Motor neuron (in vitro differentiated cells): ENCODE measurements at regions not wholly inside any gene's neighbourhood (a gene's known extent, or its start where the extent isn't known, plus 50 kb on each side); places are given as distances from the start of the nearest gene placed in this dataset.

ENCODE experiments used
- ATAC-seq, 8 experiments: fragments of 200-7000 bp; cut with Tn5 transposase; replicated peaks in 6 of 8; 2 replicates each; pipeline ENCODE4 v1.8.0; 2021; ENCODE audit warnings: mild to moderate bottlenecking in 8 of 8, moderate library complexity in 8 of 8
- H3K27ac ChIP-seq, 2 donors: fragments of 250-450 bp; sonication (Bioruptor Pico); 2 replicates each; pipeline ENCODE4 v1.9.0; 2021; ENCODE audit warnings: antibody characterized with exemption in 2 of 2, mild to moderate bottlenecking in 2 of 2, moderate library complexity in 1 of 2
- H3K4me1 ChIP-seq, 2 donors: fragments of 250-450 bp; sonication (Bioruptor Pico); replicated peaks in 1 of 2; 2 replicates each; pipeline ENCODE4 v1.6.1; 2021; ENCODE audit warnings: antibody characterized with exemption in 2 of 2, mild to moderate bottlenecking in 2 of 2, moderate library complexity in 1 of 2
- H3K4me3 ChIP-seq, 5 donors: fragments of 250-450 bp; sonication (Bioruptor Pico); 2 replicates each; pipeline ENCODE4 v1.9.0; 2021; ENCODE audit warnings: antibody characterized with exemption in 5 of 5, mild to moderate bottlenecking in 5 of 5, moderate library complexity in 4 of 5
- WGBS, 10 experiments: fragments of 450-650 bp; shearing (Covaris generic); methylation state at CpG; one replicate each; pipeline ENCODE4 v1.0.0; 2022; 5-methylcytosine and 5-hydroxymethylcytosine counted together
- in situ Hi-C, 9 experiments: fragments of 400-800 bp; cut with MboI; loops; one replicate each; pipeline ENCODE4 v1.15.0; 2021; ENCODE audit warnings: low sequenced_read_pairs in 9 of 9, low pct_unique_long_range_greater_than_20kb in 2 of 9; ENCODE audit not compliant: unreplicated experiment in 9 of 9

GRCh38 chr2:128490321-128490720 is 171.7 kb upstream of the HS6ST1 start:
- in situ Hi-C loops, result no loop called here
- Histone ChIP-seq H3K4me3 (no peak overlapping the region), H3K27ac (no peak overlapping the region), H3K4me1 (peaks cover 10 to 16% of the 10 kb centered on the region in 2 donors)
- 28 to 100% (median 64%) methylated on average over 1 to 4 of the region's 5 CpGs; no CpG with 5 or more reads in 4 of the 10 experiments for WGBS, 10 experiments
- no peak for ATAC-seq

DNA sequence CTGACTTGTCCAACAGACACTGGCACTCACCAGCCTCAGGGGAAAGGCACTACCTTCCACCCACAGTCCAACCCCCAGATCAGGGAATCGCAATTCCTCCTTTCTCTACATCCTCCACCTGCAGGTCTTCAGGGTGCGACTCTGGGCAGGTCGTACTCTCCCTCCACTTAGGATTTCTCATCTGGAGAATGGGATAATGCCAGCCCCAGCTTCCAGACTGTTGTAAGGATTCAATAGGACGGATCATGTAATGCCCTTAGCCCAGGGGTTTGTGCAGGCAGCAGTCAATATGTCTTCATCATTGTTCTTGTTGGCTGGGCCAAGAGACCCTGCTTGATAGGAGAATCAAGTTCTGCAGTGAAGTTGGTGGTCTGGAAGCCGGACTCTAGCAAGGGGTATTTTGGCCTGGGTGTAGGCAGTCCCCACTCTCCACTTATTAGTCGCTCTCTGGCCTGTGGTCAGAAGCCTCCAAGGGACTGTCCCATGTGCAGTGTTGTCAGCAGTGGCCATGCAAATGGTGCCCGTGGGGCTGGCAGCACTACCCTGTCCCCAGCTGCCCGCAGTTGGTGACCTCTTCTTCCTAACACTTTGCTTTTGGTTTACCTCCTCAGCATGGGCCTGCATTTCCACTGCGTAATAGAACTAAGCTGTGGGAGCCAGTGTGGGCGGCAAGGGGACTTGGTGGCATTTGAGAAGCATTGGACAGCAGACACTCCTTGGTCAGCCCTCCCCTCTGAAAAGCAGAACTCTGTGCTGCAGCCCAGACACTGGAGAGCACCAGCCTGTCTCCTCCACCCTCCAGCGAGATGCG is 172.4 kb upstream of the HS6ST1 start:
- in situ Hi-C loops, result no loop called here
- Histone ChIP-seq H3K27ac (no peak overlapping the region), H3K4me3 (no peak overlapping the region), H3K4me1 (peaks cover 10 to 16% of the 10 kb centered on the region in 2 donors)
- WGBS, 10 experiments, result 57 to 100% (median 86%) methylated on average over 2 to 8 of the region's 12 CpGs; no CpG with 5 or more reads in 3 of the 10 experiments
- ATAC-seq, result peak in 3 of 8 experiments; percentile 36 to 55 (median 48)

DNA sequence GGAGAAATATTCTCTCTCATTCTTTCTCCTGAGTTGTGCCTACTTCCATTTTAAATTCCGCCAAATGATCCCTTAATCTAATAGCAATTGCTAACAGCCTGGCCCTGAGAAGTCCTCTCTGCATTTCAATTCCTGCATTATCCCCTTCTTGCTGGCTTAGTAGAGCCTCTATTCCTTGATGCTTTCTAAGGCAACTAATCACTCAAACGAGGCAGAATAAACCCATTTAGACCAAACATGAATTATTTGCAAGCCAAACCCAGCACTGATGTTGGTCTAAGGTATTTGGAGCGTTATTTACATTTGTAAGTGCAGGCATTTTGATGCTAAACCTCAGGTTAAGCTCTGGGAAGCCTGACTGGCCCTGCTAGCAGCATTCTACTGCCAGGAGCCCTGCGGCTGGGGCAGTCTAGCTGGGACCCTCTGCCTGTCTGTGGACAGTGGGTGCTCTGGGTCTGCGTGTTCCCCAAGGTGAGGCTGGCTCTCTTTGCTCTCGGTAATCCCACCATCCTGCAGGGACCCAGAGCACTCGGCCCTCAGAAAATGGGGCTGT is 173.1 kb upstream of the HS6ST1 start:
- no peak overlapping the region for H3K27ac ChIP-seq
- peaks cover 10 to 16% of the 10 kb centered on the region in 2 donors for H3K4me1 ChIP-seq
- ATAC-seq, result peak in 4 of 8 experiments; percentile 12 to 53 (median 34)
- H3K4me3 ChIP-seq, result no peak overlapping the region
- in situ Hi-C loops, result no loop called here
- 20 to 76% (median 48%) methylated on average over 1 to 4 of the region's 7 CpGs; no CpG with 5 or more reads in 2 of the 10 experiments for WGBS, 10 experiments

DNA sequence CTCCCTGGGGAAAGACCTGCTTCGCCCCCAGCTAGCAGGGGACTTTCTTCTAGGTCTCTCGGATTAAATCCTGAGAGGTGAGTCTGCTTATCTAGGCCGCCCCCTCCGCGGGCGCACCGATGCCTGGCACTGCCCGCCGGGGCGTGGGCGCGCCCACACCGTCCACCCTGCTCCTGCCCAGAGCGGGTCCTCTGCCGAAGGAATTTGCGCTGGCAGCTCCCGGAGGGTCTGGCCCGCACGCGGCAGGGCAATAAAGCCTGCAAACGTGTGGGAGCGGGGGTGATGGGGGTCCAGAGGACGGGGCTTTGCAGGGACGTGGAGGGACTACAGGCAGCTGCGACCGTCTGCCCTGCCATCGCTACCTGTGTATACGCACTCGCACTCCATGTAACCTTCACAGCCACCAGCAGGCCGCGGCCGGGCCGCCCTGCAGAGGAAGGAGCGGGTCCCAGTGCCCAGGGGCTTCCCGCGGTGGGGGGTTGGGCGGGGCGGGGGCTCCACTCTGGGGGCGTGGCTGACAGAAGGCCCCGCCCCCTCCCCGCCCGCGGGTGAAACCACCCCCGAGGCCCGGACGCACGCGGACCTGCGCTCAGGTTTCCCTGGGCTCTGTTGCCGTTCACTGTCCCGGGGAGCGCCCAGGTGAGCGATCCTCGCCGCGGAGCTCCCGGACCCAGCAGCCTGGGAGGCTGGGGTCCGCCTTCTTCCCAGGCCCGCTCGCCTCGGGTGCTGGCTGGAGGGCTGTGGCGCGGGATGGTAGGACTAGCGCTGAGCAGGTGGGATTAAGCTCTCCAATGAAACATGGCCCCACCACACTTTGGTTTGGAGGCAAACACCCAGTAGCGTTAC is 174.5 kb upstream of the HS6ST1 start:
- ATAC-seq, result no peak
- WGBS, 10 experiments, result 33 to 100% (median 92%) methylated on average over 1 to 5 of the region's 65 CpGs; no CpG with 5 or more reads in 5 of the 10 experiments
- Histone ChIP-seq H3K4me1 (peaks cover 10 to 16% of the 10 kb centered on the region in 2 donors), H3K27ac (no peak overlapping the region), H3K4me3 (no peak overlapping the region)
- in situ Hi-C loops, result no loop called here

DNA sequence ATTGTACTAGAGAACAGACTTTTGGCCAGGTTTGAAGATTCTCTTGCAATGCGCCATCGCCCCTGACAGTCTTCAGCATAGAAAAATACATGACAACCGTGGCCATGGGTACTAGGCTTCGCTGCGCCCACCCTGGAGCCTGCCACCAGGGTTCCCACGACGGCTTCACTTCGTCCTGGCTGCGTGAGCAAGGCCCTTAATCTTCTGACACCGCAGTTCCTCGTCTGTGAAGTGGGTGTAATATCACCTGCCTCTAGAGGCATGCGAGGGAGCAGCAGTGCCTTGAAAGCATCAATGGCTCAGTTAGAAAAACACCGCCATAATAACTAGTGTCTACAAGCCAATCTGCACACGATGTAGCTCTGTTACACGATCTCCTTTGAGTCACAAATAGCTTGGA is 175.2 kb upstream of the HS6ST1 start:
- H3K4me3 ChIP-seq, result no peak overlapping the region
- 74 to 100% (median 93%) methylated on average over 1 to 9 of the region's 15 CpGs; no CpG with 5 or more reads in 3 of the 10 experiments for WGBS, 10 experiments
- peaks cover 10 to 16% of the 10 kb centered on the region in 2 donors for H3K4me1 ChIP-seq
- ATAC-seq, result no peak
- no peak overlapping the region for H3K27ac ChIP-seq
- in situ Hi-C loops, result no loop called here

- peak in 2 of 8 experiments; percentile 22 to 48 for ATAC-seq
- no peak overlapping the region for H3K4me3 ChIP-seq
- no peak overlapping the region for H3K27ac ChIP-seq
- peaks cover 10 to 16% of the 10 kb centered on the region in 2 donors for H3K4me1 ChIP-seq
- 73 to 95% (median 80%) methylated on average over 1 to 5 of the region's 8 CpGs; no CpG with 5 or more reads in 5 of the 10 experiments for WGBS, 10 experiments
- in situ Hi-C loops, result no loop called here
Measured at GRCh38 chr2:128494307-128494639, 175.6 kb upstream of the HS6ST1 start.

- Histone ChIP-seq H3K4me3 (no peak overlapping the region), H3K4me1 (peaks cover 10 to 16% of the 10 kb centered on the region in 2 donors), H3K27ac (no peak overlapping the region)
- in situ Hi-C loops, result no loop called here
- 0 to 100% (median 60%) methylated on average over 1 to 8 of the region's 13 CpGs; no CpG with 5 or more reads in 1 of the 10 experiments for WGBS, 10 experiments
- ATAC-seq, result peak in 3 of 8 experiments; percentile 13 to 49 (median 29)
Measured at GRCh38 chr2:128494640-128495321, 176.1 kb upstream of the HS6ST1 start.

GRCh38 chr2:128495996-128496547 is 177.4 kb upstream of the HS6ST1 start:
- WGBS, 10 experiments, result 20 to 100% (median 100%) methylated on average over 1 to 3 of the region's 4 CpGs; no CpG with 5 or more reads in 3 of the 10 experiments
- no peak for ATAC-seq
- in situ Hi-C loops, result no loop called here
- H3K27ac ChIP-seq, result no peak overlapping the region
- no peak overlapping the region for H3K4me3 ChIP-seq
- peaks cover 10 to 16% of the 10 kb centered on the region in 2 donors for H3K4me1 ChIP-seq

DNA sequence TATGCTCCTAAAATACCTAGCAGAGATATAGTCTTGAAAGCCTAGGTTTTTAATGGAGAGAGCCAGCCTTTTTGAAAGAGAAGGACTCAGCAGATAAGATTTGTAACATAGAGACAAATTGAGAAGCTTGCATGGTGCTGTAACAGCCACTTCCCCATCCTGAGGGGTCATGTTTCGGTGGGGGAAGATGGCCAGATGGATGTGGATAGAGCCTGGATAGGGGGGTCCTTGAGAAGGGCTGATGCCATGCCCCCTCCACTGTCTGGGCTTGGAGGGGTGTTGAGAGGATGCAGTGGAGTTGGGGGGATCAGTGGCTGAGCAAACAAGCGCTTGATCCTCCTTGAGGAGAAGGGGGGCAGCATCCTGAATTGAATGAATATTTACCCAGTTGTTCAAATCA is 178.0 kb upstream of the HS6ST1 start:
- no peak overlapping the region for H3K27ac ChIP-seq
- peaks cover 10% of the 10 kb centered on the region in 2 donors for H3K4me1 ChIP-seq
- no peak overlapping the region for H3K4me3 ChIP-seq
- in situ Hi-C loops, result no loop called here
- ATAC-seq, result no peak
- 60 to 100% (median 77%) methylated on average over 1 to 2 of the region's 2 CpGs; no CpG with 5 or more reads in 4 of the 10 experiments for WGBS, 10 experiments

DNA sequence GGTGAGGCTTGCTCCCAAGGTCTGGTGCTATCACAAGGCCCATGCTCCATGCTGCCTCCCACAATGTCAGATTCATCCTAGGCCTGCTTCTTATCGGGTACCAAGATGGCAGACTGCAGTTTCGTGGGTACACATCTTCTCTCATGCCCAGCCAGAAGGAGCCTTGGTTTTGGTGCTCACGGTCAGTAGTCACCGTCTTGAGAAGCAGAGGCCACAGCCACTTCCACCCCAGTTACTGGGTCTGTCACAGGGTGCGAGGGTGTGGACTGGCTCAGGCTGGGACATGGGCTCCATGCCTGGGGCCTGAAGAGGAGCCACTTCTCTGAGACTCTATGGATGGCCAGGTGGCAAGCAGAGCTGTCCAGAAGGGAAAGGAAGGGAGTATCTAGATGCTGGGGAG is 178.8 kb upstream of the HS6ST1 start:
- H3K4me1 ChIP-seq, result peaks cover 8 to 10% of the 10 kb centered on the region in 2 donors
- 90 to 100% (median 93%) methylated on average over 1 to 5 of the region's 5 CpGs; no CpG with 5 or more reads in 5 of the 10 experiments for WGBS, 10 experiments
- H3K27ac ChIP-seq, result no peak overlapping the region
- H3K4me3 ChIP-seq, result no peak overlapping the region
- in situ Hi-C loops, result no loop called here
- no peak for ATAC-seq

GRCh38 chr2:128498086-128498485 is 179.4 kb upstream of the HS6ST1 start:
- 60 to 100% (median 100%) methylated on average over 1 to 4 of the region's 8 CpGs; no CpG with 5 or more reads in 2 of the 10 experiments for WGBS, 10 experiments
- Histone ChIP-seq H3K27ac (no peak overlapping the region), H3K4me3 (no peak overlapping the region), H3K4me1 (peaks cover 8 to 10% of the 10 kb centered on the region in 2 donors)
- in situ Hi-C loops, result no loop called here
- ATAC-seq, result no peak

- Histone ChIP-seq H3K27ac (no peak overlapping the region), H3K4me3 (no peak overlapping the region), H3K4me1 (peaks cover 8 to 10% of the 10 kb centered on the region in 2 donors)
- in situ Hi-C loops, result no loop called here
- WGBS, 10 experiments, result 80 to 100% (median 93%) methylated on average over 1 to 5 of the region's 5 CpGs; no CpG with 5 or more reads in 4 of the 10 experiments
- ATAC-seq, result no peak
Measured at GRCh38 chr2:128498589-128498988, 179.9 kb upstream of the HS6ST1 start.
